ENCODE measurements at regions not wholly inside any gene's neighbourhood (a gene's known extent, or its start where the extent isn't known, plus 50 kb on each side); places are given as distances from the start of the nearest gene placed in this dataset.

DNA sequence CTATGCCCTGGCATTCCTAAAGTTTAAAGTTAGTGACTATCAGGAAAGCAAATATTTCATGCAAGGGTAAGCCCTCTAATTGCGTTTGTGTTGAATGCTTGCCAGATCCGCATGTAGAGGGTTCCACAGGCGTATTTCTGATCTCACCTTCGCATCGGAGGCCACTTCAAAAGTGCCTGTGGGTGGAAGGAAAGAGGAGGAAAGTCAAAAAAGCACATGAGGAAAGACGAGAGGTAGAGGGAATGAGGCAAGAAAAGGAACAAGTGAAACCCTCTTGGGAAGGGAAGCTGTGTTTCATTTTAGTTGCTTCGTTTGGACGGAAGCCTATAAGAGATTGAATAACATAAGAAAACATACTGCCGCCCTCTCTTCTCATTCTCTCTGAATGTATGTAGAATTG, 628.8 kb downstream of the SPRY1 start:
- no peaks in the 10 kb centered on the region for H3K27me3 ChIP-seq (ENCODE audit: insufficient read depth, low read length)
- no peaks in the 10 kb centered on the region for H3K36me3 ChIP-seq (ENCODE audit: insufficient read depth, low read length)
- peaks cover 2% of the 10 kb centered on the region for H3K9me3 ChIP-seq (ENCODE audit: low read length)
- H3K4me3 ChIP-seq (ENCODE audit: low read length), result no peak overlapping the region
- H2AFZ ChIP-seq (ENCODE audit: low read depth, low read length), result no peak overlapping the region
- H3K4me1 ChIP-seq (ENCODE audit: insufficient read depth, low read length), result peaks cover 2% of the 10 kb centered on the region

DNA sequence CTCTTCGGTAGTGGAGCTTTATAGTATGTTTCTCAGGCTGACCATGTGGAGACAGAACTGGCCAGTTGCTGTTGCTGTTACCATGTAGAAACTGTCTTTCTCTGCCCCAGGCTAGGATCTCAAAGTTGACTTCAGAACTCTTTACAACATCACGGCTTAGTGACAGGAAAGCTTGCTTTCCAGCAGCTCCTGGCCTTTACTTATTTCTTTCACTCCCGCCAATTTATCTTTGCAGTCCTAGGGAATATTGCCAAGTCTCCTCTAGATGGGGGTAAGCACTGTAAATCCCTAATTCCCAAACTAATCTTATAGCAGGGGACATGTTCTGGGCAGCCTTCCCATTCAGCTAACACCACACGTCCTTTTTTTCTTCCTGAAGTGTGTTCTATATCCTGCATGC, 631.6 kb downstream of the SPRY1 start:
- H3K4me1 ChIP-seq (ENCODE audit: insufficient read depth, low read length), result peaks cover 2% of the 10 kb centered on the region
- H3K4me3 ChIP-seq (ENCODE audit: low read length), result no peak overlapping the region
- H3K9me3 ChIP-seq (ENCODE audit: low read length), result peaks cover 2% of the 10 kb centered on the region
- H3K27me3 ChIP-seq (ENCODE audit: insufficient read depth, low read length), result no peaks in the 10 kb centered on the region
- H2AFZ ChIP-seq (ENCODE audit: low read depth, low read length), result no peak overlapping the region
- H3K36me3 ChIP-seq (ENCODE audit: insufficient read depth, low read length), result no peaks in the 10 kb centered on the region

DNA sequence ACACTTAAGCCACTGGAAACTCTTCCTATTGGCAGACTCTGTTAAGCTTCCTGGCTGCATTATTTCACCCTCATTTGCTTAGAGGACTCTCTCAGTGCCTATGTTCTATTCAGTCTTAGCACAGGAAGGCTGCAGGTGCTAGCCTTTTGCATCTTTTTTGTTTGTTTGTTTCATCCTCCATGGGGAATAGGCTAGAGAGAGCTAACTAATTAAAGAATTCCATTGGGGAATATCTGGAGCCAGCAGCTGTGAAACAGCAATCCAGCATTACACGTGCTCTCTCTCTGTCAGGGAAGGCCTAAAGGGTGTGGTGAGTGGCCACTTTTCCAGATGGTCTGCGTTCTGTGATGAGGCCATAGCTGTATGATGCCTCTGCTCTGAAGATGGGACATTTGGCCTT, 633.6 kb downstream of the SPRY1 start:
- H3K27me3 ChIP-seq (ENCODE audit: insufficient read depth, low read length), result no peaks in the 10 kb centered on the region
- no peak overlapping the region for H3K4me3 ChIP-seq (ENCODE audit: low read length)
- H3K9me3 ChIP-seq (ENCODE audit: low read length), result peaks cover 2% of the 10 kb centered on the region
- H3K4me1 ChIP-seq (ENCODE audit: insufficient read depth, low read length), result peaks cover 2% of the 10 kb centered on the region
- H3K36me3 ChIP-seq (ENCODE audit: insufficient read depth, low read length), result no peaks in the 10 kb centered on the region
- H2AFZ ChIP-seq (ENCODE audit: low read depth, low read length), result no peak overlapping the region

DNA sequence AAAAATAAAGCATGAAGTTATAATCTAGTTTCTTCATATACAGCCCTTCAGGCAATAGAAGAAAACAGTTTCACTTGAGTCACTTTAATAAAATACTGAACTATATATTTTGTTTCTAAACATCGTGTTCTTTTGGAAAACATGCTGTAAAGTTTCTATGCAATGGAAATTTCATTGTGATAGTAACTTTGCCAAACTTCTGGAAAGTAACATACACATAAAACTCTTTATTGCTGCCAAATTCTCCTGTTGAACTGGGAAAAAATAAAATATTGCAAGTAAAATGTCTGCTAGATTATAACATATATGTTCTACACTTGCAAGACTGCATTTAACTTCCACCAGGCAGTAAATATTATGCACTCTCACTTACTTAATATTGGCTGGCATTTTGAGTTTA, 635.4 kb downstream of the SPRY1 start:
- no peaks in the 10 kb centered on the region for H3K27me3 ChIP-seq (ENCODE audit: insufficient read depth, low read length)
- H2AFZ ChIP-seq (ENCODE audit: low read depth, low read length), result no peak overlapping the region
- no peak overlapping the region for H3K4me3 ChIP-seq (ENCODE audit: low read length)
- H3K9me3 ChIP-seq (ENCODE audit: low read length), result peaks cover 2% of the 10 kb centered on the region
- no peaks in the 10 kb centered on the region for H3K4me1 ChIP-seq (ENCODE audit: insufficient read depth, low read length)
- no peaks in the 10 kb centered on the region for H3K36me3 ChIP-seq (ENCODE audit: insufficient read depth, low read length)

DNA sequence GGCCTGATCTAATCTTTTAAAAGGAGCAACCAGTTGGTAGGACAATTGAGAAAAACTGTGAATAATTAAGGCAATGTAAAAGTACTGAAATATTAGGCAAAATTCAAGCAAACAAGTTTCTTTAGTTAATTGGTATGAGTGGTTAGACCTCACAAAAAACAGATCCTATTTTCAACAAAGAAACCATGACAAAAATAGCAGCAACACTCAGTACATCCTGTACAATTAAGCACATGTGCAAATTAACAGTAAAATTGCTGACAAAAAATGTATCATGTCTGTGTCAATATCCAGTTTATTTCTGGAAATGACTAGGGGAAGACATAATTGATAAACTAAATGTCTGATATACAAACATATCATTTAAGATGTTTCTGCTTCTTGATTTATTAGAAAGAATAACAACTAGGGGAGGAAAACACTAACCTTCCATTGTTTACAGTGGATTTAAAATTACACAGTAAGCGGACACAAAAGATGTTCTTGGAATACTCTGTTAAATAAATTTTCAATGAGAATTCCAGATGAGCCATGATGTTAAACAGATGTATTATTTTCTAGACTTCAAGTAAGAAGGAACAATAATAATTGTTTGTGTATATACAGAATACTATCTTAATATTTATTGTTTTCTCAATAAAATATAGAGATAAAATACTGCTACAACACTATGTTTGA, 638.9 kb downstream of the SPRY1 start:
- no peaks in the 10 kb centered on the region for H3K27me3 ChIP-seq (ENCODE audit: insufficient read depth, low read length)
- H3K36me3 ChIP-seq (ENCODE audit: insufficient read depth, low read length), result no peaks in the 10 kb centered on the region
- H3K4me3 ChIP-seq (ENCODE audit: low read length), result no peak overlapping the region
- H3K4me1 ChIP-seq (ENCODE audit: insufficient read depth, low read length), result no peaks in the 10 kb centered on the region
- H2AFZ ChIP-seq (ENCODE audit: low read depth, low read length), result no peak overlapping the region
- no peaks in the 10 kb centered on the region for H3K9me3 ChIP-seq (ENCODE audit: low read length)

- Histone ChIP-seq H2AFZ (ENCODE audit: low read depth, low read length) (no peak overlapping the region), H3K4me1 (ENCODE audit: insufficient read depth, low read length) (no peaks in the 10 kb centered on the region), H3K9me3 (ENCODE audit: low read length) (no peaks in the 10 kb centered on the region), H3K4me3 (ENCODE audit: low read length) (no peak overlapping the region), H3K27me3 (ENCODE audit: insufficient read depth, low read length) (no peaks in the 10 kb centered on the region), H3K36me3 (ENCODE audit: insufficient read depth, low read length) (no peaks in the 10 kb centered on the region)
Measured at GRCh38 chr4:124037236-124037635, 640.6 kb downstream of the SPRY1 start.

DNA sequence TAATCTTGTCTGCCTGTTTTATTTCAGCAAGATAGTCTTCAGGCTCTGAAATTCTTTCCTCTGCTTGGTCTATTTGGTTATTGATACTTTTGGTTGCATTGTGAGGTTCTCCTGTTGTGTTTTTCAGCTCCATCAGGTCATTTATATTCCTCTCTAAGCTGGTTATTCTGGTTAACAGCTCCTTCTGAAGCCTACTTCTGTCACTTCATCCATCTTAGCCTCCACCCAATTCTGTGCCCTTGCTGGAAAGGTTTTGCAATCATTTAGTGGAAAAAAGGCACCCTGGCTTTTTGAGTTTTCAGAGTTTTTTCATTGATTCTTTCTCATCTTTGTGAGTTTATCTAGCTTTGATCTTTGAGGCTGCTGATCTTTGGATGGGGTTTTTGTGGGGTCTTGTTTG, 647.7 kb downstream of the SPRY1 start:
- Histone ChIP-seq H3K4me1 (ENCODE audit: insufficient read depth, low read length) (no peaks in the 10 kb centered on the region), H3K36me3 (ENCODE audit: insufficient read depth, low read length) (no peaks in the 10 kb centered on the region), H3K27me3 (ENCODE audit: insufficient read depth, low read length) (no peaks in the 10 kb centered on the region), H3K9me3 (ENCODE audit: low read length) (no peaks in the 10 kb centered on the region), H3K4me3 (ENCODE audit: low read length) (no peak overlapping the region), H2AFZ (ENCODE audit: low read depth, low read length) (no peak overlapping the region)

GRCh38 chr4:124044867-124045266, 648.3 kb downstream of the SPRY1 start:
- Histone ChIP-seq H2AFZ (ENCODE audit: low read depth, low read length) (no peak overlapping the region), H3K4me1 (ENCODE audit: insufficient read depth, low read length) (no peaks in the 10 kb centered on the region), H3K9me3 (ENCODE audit: low read length) (no peaks in the 10 kb centered on the region), H3K36me3 (ENCODE audit: insufficient read depth, low read length) (no peaks in the 10 kb centered on the region), H3K4me3 (ENCODE audit: low read length) (no peak overlapping the region), H3K27me3 (ENCODE audit: insufficient read depth, low read length) (no peaks in the 10 kb centered on the region)

DNA sequence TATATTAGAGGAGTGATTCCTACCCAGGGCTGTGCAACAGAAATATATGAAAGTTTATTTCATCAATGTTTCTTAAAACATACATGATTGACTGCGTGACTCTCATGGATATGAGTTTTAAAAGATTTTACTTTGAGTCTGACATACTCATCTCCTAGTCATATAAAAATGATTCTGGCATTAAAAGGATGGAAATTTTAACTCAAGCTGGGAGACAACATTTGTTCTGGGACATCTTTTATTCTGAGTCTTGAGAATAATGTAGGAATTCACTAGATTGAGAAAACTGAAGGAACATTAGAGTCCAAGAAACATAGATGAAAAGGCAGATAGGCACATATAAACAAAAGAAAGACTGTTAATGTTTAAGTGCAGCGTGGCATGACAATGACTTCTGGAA, 649.6 kb downstream of the SPRY1 start:
- H3K4me1 ChIP-seq (ENCODE audit: insufficient read depth, low read length), result no peaks in the 10 kb centered on the region
- no peaks in the 10 kb centered on the region for H3K27me3 ChIP-seq (ENCODE audit: insufficient read depth, low read length)
- H2AFZ ChIP-seq (ENCODE audit: low read depth, low read length), result no peak overlapping the region
- H3K4me3 ChIP-seq (ENCODE audit: low read length), result no peak overlapping the region
- H3K36me3 ChIP-seq (ENCODE audit: insufficient read depth, low read length), result no peaks in the 10 kb centered on the region
- no peaks in the 10 kb centered on the region for H3K9me3 ChIP-seq (ENCODE audit: low read length)

GRCh38 chr4:124053872-124054538, 657.4 kb downstream of the SPRY1 start:
- Histone ChIP-seq H3K9me3 (ENCODE audit: low read length) (no peaks in the 10 kb centered on the region), H3K4me3 (ENCODE audit: low read length) (no peak overlapping the region), H3K27me3 (ENCODE audit: insufficient read depth, low read length) (no peaks in the 10 kb centered on the region), H3K36me3 (ENCODE audit: insufficient read depth, low read length) (no peaks in the 10 kb centered on the region), H3K4me1 (ENCODE audit: insufficient read depth, low read length) (no peaks in the 10 kb centered on the region), H2AFZ (ENCODE audit: low read depth, low read length) (no peak overlapping the region)

DNA sequence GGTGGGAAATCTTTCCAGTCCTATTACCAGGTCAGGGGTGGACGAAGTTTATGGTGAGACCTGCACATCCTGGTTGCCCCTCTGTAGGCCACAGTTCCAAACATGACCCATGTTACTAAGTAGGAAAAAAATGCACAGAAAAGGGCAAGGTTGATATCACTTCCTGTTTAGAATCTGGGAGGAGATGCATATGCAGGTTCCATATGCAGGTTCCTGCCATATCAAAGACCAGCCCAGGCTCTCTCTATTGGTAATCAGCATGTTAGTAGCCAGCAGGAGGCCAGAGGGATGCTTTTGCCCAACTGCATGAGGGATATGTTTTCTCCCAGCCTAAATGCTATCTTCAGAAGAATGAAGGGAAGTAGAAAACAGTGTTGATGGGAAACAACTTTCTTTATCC, 657.2 kb downstream of the ANKRD50 start:
- no peak overlapping the region for H2AFZ ChIP-seq (ENCODE audit: low read depth, low read length)
- no peaks in the 10 kb centered on the region for H3K36me3 ChIP-seq (ENCODE audit: insufficient read depth, low read length)
- H3K4me3 ChIP-seq (ENCODE audit: low read length), result no peak overlapping the region
- no peaks in the 10 kb centered on the region for H3K9me3 ChIP-seq (ENCODE audit: low read length)
- H3K4me1 ChIP-seq (ENCODE audit: insufficient read depth, low read length), result no peaks in the 10 kb centered on the region
- no peaks in the 10 kb centered on the region for H3K27me3 ChIP-seq (ENCODE audit: insufficient read depth, low read length)

- H3K9me3 ChIP-seq (ENCODE audit: low read length), result no peaks in the 10 kb centered on the region
- H3K27me3 ChIP-seq (ENCODE audit: insufficient read depth, low read length), result no peaks in the 10 kb centered on the region
- no peak overlapping the region for H3K4me3 ChIP-seq (ENCODE audit: low read length)
- no peaks in the 10 kb centered on the region for H3K36me3 ChIP-seq (ENCODE audit: insufficient read depth, low read length)
- no peaks in the 10 kb centered on the region for H3K4me1 ChIP-seq (ENCODE audit: insufficient read depth, low read length)
- H2AFZ ChIP-seq (ENCODE audit: low read depth, low read length), result no peak overlapping the region
Measured at GRCh38 chr4:124055896-124056295, 656.6 kb downstream of the ANKRD50 start.

DNA sequence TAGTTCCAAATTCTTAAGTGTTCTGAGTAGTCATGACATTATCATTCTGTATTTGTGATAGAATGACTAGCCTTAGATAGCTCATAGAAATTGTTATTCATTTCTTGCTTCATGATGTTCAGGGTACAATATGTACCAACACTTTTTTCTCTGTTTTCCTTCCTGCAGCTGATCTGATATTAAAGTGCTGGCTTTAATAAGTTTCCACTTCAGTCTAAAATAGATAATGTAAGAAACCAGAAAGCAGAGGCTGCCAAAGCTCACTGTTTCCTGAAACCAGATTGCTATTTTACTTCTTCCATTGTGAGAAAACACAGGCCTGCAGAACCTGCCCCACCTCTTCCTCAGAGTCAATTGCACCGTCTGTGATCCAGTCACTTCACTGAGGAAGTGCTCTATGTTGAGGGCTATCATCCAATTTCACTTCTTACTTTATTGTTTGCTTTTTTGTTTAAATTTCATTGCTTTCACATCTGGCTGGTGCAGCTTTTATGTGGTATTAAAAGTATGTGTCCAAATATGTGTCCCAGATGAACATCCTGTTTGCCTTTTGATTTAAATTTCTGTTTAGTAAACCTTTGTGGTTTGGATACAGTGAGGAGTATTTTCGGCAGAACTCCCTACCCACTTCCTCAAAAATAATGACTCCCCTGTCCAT, 652.1 kb downstream of the ANKRD50 start:
- H3K4me1 ChIP-seq (ENCODE audit: insufficient read depth, low read length), result peaks cover 4% of the 10 kb centered on the region
- no peaks in the 10 kb centered on the region for H3K36me3 ChIP-seq (ENCODE audit: insufficient read depth, low read length)
- peak overlapping the region; percentile 39 for H2AFZ ChIP-seq (ENCODE audit: low read depth, low read length)
- no peaks in the 10 kb centered on the region for H3K27me3 ChIP-seq (ENCODE audit: insufficient read depth, low read length)
- no peaks in the 10 kb centered on the region for H3K9me3 ChIP-seq (ENCODE audit: low read length)
- no peak overlapping the region for H3K4me3 ChIP-seq (ENCODE audit: low read length)

All from neuron (in vitro differentiated cells).